Stimulated activated CD8-positive, alpha-beta memory T cell treated with anti-CD3 and anti-CD28 coated beads, Interleukin-15, amount 100 ng/mL, for 1 hour (primary cell): ENCODE measurements at regions not wholly inside any gene's neighbourhood (a gene's known extent, or its start where the extent isn't known, plus 50 kb on each side); places are given as distances from the start of the nearest gene placed in this dataset.
A peak's percentile ranks its signal among the peaks of the same experiment; 100 is the strongest.
"Not testable (repeated sequence)": the region's sequence is repeated elsewhere in the genome, so short reads cannot be mapped to it uniquely, and the experiment has no call there.

Experiments
- DNase-seq: peaks from one replicate; pipeline ENCODE4 v3.0.0-alpha.2; 2020; ENCODE audit warnings: low read depth

- no peak for DNase-seq
These were observed 71.1 kb upstream of the PPP3CA start for GRCh38 chr4:101418466-101418865.

GRCh38 chr4:101418055-101418454, 70.7 kb upstream of the PPP3CA start:
- peak; percentile 30 for DNase-seq

- no peak for DNase-seq
These were observed 69.7 kb upstream of the PPP3CA start for GRCh38 chr4:101417046-101417445.

DNA sequence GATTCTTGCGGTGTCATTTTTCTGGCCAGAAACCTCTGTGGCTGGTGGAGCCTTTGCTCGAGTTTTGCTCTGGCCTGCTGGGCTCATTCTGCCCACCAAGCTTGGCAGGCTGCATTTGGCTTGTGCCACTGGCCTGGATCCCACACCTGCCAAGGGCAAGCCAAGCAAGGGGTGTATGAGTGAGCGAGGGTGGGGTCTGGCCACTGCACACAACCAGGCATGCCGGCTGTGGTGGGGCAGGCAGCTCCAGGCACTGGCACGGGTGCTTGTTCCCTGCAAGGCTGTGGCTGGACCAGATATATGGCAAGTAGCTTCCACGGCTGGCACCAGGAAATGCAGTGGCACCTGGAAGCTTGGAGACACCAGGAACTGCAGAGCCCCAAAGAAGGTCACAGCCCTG, 68.6 kb upstream of the PPP3CA start:
- no peak for DNase-seq

DNA sequence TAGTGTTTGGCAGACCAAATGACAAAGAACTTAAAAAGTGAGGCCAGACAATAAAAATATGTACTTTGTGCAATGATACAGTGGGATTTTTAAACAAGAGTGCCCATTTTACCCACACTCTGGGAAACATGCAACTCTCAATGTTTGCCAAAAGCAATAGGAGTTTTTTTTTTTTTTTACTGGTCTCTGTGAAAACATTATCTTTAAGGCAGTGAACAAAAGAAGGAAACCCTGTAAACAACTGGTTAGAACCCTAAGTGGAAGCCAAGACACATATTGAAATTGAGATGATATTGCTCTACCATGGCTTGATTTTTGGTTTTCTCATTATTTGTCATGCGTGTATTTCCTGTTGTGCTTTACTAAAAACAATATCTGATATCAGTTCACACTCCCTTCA, 67.2 kb upstream of the PPP3CA start:
- no peak for DNase-seq

DNA sequence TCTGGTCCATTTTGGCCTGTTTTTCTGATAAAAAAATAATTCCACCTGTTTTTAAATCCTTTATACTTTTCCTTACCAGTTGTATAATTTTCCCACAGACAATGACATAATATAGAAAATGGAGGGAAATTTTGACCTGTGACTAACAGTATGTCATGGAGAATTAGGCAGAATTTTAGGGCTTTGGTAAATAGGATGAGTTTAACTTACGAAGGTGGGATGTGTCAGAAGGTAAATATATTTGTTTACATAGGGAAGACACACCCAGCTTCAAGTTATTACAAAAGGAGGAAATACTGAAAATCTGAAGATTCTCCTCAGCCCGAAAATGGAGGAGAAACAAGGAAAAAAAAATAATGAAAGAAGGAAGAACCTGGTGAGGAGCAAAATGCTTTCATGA, 64.6 kb upstream of the PPP3CA start:
- DNase-seq, result no peak

- DNase-seq, result not testable (repeated sequence)
These were observed 64.1 kb upstream of the PPP3CA start for GRCh38 chr4:101411281-101411910.

DNA sequence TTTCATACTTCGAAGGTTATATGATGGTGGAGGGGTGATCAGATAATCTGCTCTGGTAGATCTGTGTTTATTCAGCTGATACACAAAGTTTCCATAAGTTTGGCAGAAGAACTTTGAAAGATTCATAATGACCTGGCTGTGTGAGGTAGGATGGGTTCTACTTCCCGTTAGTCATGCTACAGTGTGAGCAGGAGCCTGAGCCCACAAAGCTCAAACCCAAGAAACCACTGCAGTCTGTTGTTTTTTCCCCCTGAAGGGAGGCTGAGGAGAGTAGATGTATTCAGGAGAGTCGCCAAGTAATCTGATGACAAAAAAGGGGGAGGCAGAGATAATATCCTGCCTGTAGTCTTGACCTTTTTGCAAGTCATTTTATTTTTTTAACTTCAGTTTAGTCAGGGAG, 52.8 kb upstream of the PPP3CA start:
- DNase-seq, result no peak

DNA sequence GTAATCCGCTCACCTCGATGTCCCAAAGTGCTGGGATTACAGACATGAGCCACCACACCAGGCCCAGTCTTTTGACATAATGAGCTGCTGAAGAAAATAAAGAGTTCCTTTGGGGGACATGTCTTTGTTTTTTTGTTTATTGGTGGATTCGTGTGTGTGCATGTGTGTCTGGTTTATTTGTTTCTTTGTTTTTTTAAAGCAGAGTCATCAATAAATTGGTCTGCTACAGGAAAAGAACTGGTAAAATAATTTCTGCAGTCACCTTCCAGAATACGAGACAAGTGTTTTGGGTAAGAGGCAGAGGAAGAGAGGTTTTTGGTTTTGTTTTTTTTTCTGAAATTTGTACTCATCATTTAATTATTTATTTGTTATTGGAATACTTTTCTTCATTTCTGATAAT, 51.5 kb upstream of the PPP3CA start:
- DNase-seq, result no peak
